Keratinocyte (primary cell): ENCODE measurements at regions not wholly inside any gene's neighbourhood (a gene's known extent, or its start where the extent isn't known, plus 50 kb on each side); places are given as distances from the start of the nearest gene placed in this dataset.

Experiments
- DNase-seq: peaks from one replicate; pipeline ENCODE4 v3.0.0-alpha.2; 2011; ENCODE audit warnings: low read depth, missing footprints, low spot score
- FAIRE-seq: peaks from 2 replicates; lab custom pipeline; 2011; peaks lifted over from hg19 to GRCh38; lab: Jason Lieb, UNC
- H2AFZ ChIP-seq: 2 replicates; pipeline ENCODE4 v1.6.0; 2012; ENCODE audit warnings: low read length, control low read depth, inconsistent platforms; ENCODE audit not compliant: control insufficient read depth
- H3K27ac ChIP-seq: 2 replicates; pipeline ENCODE4 v1.5.1; 2011; ENCODE audit warnings: low read length; ENCODE audit not compliant: control insufficient read depth, insufficient read depth
- H3K27me3 ChIP-seq: 3 replicates; pipeline ENCODE4 v1.6.0; 2011; ENCODE audit warnings: low read length; ENCODE audit not compliant: control insufficient read depth, insufficient read depth; ENCODE audit errors: extremely low read depth
- H3K36me3 ChIP-seq, 2 experiments: 2 replicates in 1 of 2; 3 replicates in 1 of 2; pipeline ENCODE4 v1.5.1; 2011; ENCODE audit warnings: low read length in 2 of 2, mild to moderate bottlenecking in 1 of 2; ENCODE audit not compliant: control insufficient read depth in 2 of 2, insufficient read depth in 2 of 2; ENCODE audit errors: extremely low read depth in 1 of 2
- H3K4me1 ChIP-seq: 3 replicates; pipeline ENCODE4 v1.5.1; 2011; ENCODE audit warnings: low read length; ENCODE audit not compliant: control insufficient read depth, insufficient read depth; ENCODE audit errors: extremely low read depth
- H3K4me2 ChIP-seq: 3 replicates; pipeline ENCODE4 v1.6.0; 2011; ENCODE audit warnings: low read depth, low read length; ENCODE audit not compliant: control insufficient read depth, insufficient read depth; ENCODE audit errors: extremely low read depth
- H3K4me3 ChIP-seq, 3 experiments: fragments of 200-600 bp in 1 of 3; sonication (generic) in 1 of 3; 2 replicates in 2 of 3; 3 replicates in 1 of 3; pipeline ENCODE4 v1.5.1; 2011 to 2016; ENCODE audit warnings: low read length in 3 of 3, mild to moderate bottlenecking in 3 of 3, control low read depth in 2 of 3, inconsistent platforms in 1 of 3, low read depth in 1 of 3, mixed read lengths in 1 of 3, mixed run types in 1 of 3, moderate library complexity in 1 of 3; ENCODE audit not compliant: control insufficient read depth in 2 of 3, insufficient read depth in 2 of 3; ENCODE audit errors: extremely low read depth in 1 of 3
- H3K79me2 ChIP-seq: 2 replicates; pipeline ENCODE4 v1.6.0; 2012; ENCODE audit warnings: low read length; ENCODE audit not compliant: control insufficient read depth, insufficient read depth
- H3K9ac ChIP-seq: 3 replicates; pipeline ENCODE4 v1.6.0; 2011; ENCODE audit warnings: low read length; ENCODE audit not compliant: control insufficient read depth, insufficient read depth; ENCODE audit errors: extremely low read depth
- H3K9me1 ChIP-seq: 3 replicates; pipeline ENCODE4 v1.6.0; 2011; ENCODE audit warnings: low read length; ENCODE audit not compliant: control insufficient read depth, insufficient read depth; ENCODE audit errors: extremely low read depth
- H3K9me3 ChIP-seq: 2 replicates; pipeline ENCODE4 v1.5.1; 2012; ENCODE audit warnings: low read depth, low read length; ENCODE audit not compliant: control insufficient read depth
- H4K20me1 ChIP-seq: 3 replicates; pipeline ENCODE4 v1.6.0; 2011; ENCODE audit warnings: low read length; ENCODE audit not compliant: control insufficient read depth, insufficient read depth; ENCODE audit errors: extremely low read depth
- EZH2 ChIP-seq: IDR thresholded peaks from one replicate; pipeline ENCODE4 v1.6.1; 2012; ENCODE audit warnings: inconsistent platforms, mild to moderate bottlenecking, low read length, moderate library complexity
- dilution Hi-C: fragments of 300-500 bp; cut with MboI; formaldehyde crosslinking; loops from one replicate; pipeline ENCODE4 v1.7.0; 2020; ENCODE audit warnings: low sequenced_read_pairs; ENCODE audit not compliant: extremely low pct_ligation_motif_present
- TF ChIP-seq, protein P1 (sequence below), 3 experiments: IDR thresholded peaks in 1 of 3; conservative IDR thresholded peaks in 1 of 3; optimal IDR thresholded peaks in 1 of 3; 2 replicates in 2 of 3; 3 replicates in 1 of 3; pipeline versions ENCODE3 to v1.5.1; 2011; ENCODE audit warnings: low read length in 3 of 3, mild to moderate bottlenecking in 3 of 3, moderate library complexity in 2 of 3, control low read depth in 1 of 3, inconsistent platforms in 1 of 3; ENCODE audit not compliant: insufficient read depth in 2 of 3; ENCODE audit errors: extremely low read depth in 1 of 3

DNA sequence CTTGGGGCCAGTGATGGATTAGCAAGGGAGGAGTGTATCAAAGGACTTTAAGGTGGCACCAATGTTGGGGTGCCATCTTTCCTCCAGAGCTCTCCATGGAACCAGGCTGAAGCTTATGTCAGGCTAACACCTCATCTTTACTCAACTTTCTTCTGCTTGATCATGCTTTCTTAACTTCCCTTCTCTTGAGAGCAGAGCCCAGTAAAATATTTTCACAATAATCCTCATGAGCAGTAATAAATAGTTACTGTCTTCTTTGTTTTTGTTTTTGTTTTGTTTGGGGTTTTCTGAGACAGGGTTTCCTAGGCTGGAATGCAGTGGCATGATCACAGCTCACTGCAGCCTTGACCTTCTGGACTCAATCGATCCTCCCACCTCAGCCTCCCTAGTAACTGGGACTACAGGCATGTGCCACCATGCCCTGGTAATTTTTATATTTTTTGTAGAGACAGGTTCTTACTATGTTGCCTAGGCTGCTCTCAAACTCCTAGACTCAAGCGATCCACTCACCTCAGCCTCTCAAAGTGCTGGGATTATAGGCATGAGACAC lies 127.9 kb upstream of the TOP1 start:
- DNase-seq: no peak
- no peak overlapping the region for H3K4me3 ChIP-seq
- H3K79me2 ChIP-seq: no peaks in the 10 kb centered on the region
- no peaks in the 10 kb centered on the region for H3K27me3 ChIP-seq
- H4K20me1 ChIP-seq: no peaks in the 10 kb centered on the region
- TF ChIP-seq, protein P1, sequence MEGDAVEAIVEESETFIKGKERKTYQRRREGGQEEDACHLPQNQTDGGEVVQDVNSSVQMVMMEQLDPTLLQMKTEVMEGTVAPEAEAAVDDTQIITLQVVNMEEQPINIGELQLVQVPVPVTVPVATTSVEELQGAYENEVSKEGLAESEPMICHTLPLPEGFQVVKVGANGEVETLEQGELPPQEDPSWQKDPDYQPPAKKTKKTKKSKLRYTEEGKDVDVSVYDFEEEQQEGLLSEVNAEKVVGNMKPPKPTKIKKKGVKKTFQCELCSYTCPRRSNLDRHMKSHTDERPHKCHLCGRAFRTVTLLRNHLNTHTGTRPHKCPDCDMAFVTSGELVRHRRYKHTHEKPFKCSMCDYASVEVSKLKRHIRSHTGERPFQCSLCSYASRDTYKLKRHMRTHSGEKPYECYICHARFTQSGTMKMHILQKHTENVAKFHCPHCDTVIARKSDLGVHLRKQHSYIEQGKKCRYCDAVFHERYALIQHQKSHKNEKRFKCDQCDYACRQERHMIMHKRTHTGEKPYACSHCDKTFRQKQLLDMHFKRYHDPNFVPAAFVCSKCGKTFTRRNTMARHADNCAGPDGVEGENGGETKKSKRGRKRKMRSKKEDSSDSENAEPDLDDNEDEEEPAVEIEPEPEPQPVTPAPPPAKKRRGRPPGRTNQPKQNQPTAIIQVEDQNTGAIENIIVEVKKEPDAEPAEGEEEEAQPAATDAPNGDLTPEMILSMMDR (optimal IDR thresholded peaks at IDR 0.05 in 1 of 3, IDR thresholded peaks at IDR 0.05 in 1 of 3, conservative IDR thresholded peaks at IDR 0.05 in 1 of 3; ENCODE audit: extremely low read depth in 1 of 3, insufficient read depth in 2 of 3, low read length in 3 of 3): no peak
- no peak for TF ChIP-seq EZH2
- H3K36me3 ChIP-seq: no peaks in the 10 kb centered on the region
- H3K4me2 ChIP-seq: no peak overlapping the region
- H3K4me1 ChIP-seq: no peaks in the 10 kb centered on the region
- no peaks in the 10 kb centered on the region for H3K9me1 ChIP-seq
- H2AFZ ChIP-seq: no peak overlapping the region
- no peak for FAIRE-seq
- no peak overlapping the region for H3K9ac ChIP-seq
- no peaks in the 10 kb centered on the region for H3K9me3 ChIP-seq
- dilution Hi-C loops: no loop called here
- no peak overlapping the region for H3K27ac ChIP-seq

DNA sequence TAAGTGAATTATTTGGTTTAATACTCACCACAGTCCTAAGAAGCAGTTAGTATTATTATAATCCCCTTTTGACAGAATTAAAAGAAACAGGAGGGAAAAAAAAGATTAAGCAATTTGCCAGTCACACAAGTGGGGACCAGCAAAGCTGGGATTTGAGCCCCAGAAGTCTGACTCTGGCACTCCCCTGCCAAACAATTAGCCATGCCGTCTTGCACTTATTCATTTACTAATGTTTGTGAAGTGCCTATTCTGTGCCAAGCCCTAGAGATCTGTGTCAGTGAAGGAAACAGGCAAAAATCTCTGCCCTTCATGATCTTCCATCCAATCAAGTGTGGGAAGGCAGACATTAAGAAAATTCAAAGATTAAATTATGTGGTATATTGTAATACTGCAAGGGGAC lies 126.0 kb upstream of the TOP1 start:
- no peak overlapping the region for H3K4me2 ChIP-seq
- H3K36me3 ChIP-seq: no peaks in the 10 kb centered on the region
- no peak overlapping the region for H2AFZ ChIP-seq
- no peak overlapping the region for H3K27ac ChIP-seq
- H4K20me1 ChIP-seq: no peaks in the 10 kb centered on the region
- no peak overlapping the region for H3K9ac ChIP-seq
- no peaks in the 10 kb centered on the region for H3K79me2 ChIP-seq
- dilution Hi-C loops: no loop called here
- FAIRE-seq (no peak), DNase-seq (no peak)
- no peaks in the 10 kb centered on the region for H3K9me3 ChIP-seq
- no peaks in the 10 kb centered on the region for H3K9me1 ChIP-seq
- H3K27me3 ChIP-seq: no peaks in the 10 kb centered on the region
- no peak for TF ChIP-seq EZH2
- TF ChIP-seq, protein P1 (optimal IDR thresholded peaks at IDR 0.05 in 1 of 3, IDR thresholded peaks at IDR 0.05 in 1 of 3, conservative IDR thresholded peaks at IDR 0.05 in 1 of 3; ENCODE audit: extremely low read depth in 1 of 3, insufficient read depth in 2 of 3, low read length in 3 of 3): no peak
- H3K4me1 ChIP-seq: no peaks in the 10 kb centered on the region
- H3K4me3 ChIP-seq: no peak overlapping the region
